Smooth muscle cell of the brain vasculature (primary cell): ENCODE measurements at regions not wholly inside any gene's neighbourhood (a gene's known extent, or its start where the extent isn't known, plus 50 kb on each side); places are given as distances from the start of the nearest gene placed in this dataset.

Experiments used
- DNase-seq: peaks from one replicate; pipeline ENCODE4 v3.0.0-alpha.2; 2012; ENCODE audit warnings: low read depth, low spot score

DNA sequence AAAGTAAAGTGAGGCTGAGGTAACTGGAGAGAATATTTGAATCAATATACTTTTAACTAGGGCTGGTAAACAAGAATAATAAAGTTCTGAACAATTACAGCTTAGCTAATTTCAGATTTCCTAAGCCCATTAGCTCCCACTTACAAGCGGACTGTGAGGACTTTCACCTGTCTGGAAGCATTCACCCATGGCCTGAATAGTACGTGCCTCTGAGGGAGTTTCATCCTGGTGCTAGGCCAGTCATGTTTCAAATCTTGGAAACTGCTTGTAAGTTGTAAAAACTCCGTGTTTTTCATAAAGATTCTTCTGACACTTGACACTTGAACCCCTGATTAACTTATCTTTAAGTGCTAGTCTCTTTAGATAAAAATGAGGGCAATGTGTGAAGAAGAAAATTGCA lies 975.2 kb upstream of the GHITM start:
- no peak for DNase-seq

DNA sequence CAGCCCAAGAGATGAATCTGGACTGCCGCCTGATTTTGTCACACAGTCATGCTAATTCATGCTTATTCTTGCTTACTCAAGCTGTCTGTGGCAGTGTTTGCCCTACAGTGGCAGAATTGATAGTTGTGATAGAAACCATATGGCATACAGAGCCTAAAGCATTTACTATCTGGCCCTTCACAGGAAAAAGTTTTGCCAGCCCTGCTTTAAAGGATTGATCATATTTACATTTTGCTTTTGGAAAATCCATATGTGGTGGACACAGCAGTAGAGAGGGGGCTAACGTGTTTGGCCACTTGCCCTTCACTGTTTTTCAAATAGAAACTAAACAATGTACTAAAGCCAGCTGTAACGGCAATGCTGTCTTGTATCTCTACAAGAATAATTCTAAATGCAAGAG lies 974.0 kb upstream of the GHITM start:
- DNase-seq, result no peak

DNA sequence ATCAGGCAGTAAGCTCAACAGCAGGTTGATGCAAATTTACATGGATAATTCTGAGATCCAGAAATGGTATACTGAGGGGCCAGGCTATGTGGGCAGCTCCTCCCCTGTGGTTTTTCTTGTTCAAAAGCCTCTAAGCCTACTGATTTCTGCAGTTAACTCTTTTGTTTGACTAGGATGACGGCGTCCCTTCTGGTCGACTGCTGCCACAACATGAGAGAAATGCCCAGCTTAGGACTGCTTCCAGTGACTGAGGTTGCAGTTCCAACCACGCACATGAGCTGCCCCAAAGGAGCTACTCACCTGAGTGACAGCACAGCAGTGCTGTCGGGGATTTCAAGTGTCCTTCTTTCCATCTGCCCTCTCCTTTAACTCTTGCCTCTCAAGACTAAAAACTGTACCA lies 973.0 kb upstream of the GHITM start:
- DNase-seq, result no peak

DNA sequence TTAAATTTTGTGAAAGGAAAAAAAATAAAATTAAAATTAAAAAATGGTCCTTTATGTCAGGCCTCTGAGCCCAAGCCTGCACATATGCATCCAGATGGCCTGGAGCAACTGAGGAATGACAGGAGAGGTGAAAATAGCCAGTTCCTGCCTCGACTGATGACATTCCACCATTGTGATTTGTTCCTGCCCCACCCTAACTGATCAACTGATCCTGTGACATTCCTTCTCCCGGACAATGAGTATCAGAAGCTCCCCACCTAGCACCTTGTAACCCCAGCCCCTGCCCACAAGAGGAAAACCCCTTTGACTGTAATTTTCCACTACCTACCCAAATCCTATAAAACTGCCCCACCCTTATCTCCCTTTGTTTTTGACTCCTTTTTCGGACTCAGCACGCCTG lies 972.2 kb upstream of the GHITM start:
- DNase-seq, result no peak

DNA sequence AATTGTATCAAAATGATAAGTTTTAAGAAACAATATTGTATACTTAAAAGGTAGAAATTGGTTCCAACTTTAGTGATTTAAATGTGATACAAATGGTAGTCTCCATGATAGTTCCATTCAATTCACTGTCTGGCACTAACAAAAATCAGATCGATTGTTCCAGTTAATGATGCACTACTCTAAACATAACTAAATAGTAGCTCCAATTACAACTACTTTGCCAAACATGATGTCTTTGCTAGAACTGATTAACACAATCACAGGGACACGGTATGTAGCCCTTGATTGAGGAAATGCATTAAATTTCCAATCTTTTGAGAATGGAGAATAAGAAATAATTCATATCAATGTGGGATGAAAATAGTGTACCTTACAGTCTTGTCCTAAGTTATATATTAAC lies 962.4 kb upstream of the GHITM start:
- no peak for DNase-seq

DNA sequence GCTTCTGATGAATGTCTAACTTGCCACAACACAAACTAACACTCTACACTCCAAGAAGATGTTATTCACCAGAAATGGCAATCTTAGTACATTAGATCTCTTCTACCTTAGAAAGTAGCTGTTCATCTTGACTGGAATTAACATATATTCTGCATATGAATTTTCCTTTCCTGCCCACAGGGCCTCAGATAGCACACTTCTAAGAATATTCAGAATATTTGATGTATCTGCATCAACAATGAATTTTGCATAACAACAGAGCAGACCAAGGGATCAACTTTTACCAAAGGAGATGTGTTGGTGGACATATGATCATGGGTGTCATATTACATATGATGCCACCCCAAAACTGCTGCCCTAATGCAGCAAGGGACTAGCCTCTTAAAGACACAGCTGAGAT lies 960.8 kb upstream of the GHITM start:
- DNase-seq, result no peak

DNA sequence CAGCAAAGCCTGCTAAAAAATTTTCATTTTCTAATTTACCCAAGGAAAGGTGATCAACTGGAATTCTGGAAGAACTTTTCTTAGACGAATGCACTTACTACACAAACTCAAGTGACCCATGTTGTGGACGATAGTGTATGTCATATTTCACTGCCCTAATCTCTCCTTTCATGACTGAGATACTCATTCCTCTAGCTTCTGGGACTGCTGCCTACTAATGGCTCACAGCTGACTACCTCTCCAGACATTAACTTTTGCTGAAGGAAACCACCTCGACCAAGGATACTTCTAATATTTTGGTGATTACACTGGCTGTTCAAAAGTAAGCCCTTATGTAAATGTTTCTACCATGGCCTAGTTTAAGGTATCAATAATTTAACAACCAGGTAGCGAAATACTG lies 959.9 kb upstream of the GHITM start:
- no peak for DNase-seq

DNA sequence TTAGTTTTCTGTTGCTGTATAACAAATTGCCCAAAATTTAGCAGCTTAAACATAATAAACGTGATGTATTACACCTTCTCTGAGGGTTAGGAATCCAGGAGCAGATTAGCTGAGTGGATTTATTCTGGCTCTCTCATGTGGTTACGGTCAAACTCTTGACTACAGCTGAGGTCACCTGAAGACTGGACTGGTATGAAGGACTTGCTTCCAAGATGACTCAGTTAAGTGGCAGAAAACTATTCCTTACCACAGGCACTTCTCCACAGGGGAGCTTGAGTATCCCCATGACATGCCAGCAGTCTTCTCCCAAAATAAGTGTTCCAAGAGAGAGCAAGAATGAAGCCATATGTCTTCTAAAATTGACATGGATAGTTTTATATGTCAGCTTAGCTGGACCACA lies 957.2 kb upstream of the GHITM start:
- no peak for DNase-seq

DNA sequence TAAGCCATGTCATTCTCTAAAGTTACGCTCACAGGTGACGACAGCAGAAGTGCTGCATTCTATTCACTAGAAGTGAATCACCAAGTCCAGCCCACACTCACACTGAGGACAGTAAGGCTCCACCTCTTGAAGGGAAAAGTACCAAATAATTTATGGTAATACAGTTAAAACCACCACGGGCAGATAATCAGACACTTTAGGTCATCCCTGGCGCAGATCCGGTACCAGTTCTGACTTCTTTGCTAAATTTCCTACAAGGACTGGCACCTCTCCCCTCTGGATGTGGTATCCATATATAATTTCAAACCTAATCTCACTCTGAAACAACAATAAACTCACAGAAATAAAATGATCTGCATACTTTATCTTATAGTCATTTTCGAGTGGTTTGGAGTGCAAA lies 954.7 kb upstream of the GHITM start:
- no peak for DNase-seq

DNA sequence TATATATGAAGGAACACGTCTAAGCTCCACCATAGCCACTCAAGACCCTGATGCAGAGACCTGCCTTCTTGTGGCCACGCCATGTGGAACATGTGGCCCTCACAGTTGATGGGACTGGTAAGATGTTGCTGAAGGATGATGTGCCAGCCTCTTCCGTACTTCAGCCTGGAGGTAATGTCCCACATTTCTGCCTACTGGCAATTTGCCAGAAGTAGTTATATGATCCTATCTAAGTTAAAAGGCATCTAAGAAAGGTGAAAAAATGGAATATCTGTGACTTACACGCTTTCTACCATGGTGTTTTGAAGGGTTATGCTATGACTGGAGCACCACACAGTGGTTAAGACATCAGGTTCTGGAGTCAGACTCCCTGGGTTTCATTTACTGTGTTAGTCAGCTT lies 948.7 kb upstream of the GHITM start:
- DNase-seq, result no peak

DNA sequence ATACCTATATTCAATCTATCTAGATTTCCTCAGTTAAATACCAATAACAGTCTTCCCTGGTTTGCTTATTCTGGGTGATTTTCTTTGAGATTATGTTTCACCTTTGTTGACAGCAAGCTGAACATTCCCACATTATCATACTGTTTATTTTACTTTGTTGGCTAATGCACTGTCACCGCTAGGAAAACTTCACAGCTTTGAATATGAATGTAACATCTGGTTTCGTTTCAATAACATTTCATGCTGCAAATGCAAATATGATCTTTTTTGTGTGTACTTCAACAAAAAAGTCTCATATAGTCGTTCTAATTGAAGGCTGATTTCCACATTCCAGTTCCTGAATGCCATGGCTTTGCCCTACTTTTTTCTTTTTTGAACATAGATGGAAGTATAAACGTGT lies 946.3 kb upstream of the GHITM start:
- DNase-seq, result no peak

DNA sequence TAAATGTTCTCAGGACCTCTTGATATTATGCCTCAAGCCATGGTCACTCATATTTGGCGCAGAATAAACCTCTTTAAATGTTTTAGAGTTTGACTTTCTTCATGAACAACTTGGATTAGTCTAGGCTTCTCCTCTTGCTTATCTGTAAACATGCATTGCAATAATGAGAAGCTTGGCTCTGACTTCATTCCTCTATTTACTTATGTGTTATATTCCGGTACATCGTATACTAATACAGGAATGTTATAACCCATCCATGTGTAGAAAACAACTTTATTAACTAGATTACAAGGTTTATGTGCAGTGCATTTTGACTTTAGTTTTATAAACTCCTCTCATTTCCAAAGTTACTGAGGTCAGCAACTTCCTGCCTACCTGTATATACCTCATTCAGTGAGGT lies 944.3 kb upstream of the GHITM start:
- no peak for DNase-seq

DNA sequence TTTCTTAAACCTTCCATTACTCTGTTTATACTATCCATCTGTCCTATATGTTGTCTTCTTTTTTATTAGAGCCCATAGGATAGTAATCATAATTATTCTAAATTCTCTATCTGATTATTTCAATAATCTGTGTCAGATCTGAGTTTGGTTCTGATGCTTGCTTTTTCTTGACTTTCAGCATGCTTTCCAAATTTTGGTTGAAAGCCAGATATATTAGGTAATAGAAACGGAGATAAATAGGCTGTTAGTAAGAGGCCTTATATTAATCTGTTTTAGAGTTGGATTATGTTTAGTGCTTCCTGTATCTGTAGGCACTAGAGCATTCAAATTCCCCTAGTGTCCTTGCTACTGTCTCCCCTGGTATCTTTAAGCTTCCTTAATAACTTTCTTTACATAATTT lies 939.9 kb upstream of the GHITM start:
- DNase-seq, result no peak

DNA sequence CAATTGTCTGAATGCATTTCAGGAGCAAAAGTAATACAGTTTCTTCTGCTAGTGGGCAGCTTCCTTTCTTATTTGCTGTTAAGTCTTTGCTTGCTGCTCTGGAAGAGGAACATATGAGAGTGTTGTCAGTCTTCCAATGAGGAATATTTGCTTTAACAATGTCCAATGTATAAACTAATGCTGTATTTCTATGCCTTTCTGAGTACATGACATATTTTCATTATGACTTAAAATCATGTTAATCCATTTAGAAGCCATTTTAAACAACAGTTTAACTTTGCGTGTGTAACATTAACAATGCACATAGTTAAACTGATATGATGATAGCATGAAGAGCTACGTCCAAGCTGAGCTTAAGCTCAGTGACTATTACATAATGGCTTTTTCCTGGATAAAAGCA lies 933.4 kb upstream of the GHITM start:
- no peak for DNase-seq

DNA sequence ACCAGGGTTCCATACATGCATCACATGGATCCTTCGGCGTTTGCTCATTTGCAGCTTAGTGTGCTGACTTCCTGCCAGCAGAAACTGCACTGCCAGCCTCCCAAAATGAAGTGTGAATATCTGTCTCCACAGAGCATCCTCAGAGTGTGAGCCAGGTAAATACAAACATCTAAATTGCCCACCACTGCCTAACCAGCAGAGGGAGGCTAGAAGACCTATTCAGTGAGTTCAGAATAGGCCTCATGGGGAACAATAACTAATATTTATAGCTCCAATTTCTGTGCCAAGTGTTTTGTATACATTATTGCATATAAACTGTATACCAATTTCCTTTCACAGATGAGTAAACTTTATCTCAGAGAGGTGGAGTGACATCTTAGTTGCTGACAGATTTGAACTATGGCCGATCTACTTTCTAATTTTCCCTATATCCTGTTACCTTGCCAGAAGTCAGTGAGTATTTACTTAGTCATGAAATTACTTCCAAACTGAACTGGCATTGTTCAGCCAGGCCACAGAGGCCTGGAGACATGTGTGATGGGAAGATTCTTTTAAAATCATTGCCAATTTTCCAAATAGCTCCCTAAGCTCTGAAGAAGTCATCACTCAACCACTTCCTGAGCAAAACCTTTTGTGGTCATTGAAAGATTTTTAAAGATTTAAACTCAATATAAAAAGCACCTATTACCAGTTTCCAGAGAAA lies 926.5 kb upstream of the GHITM start:
- no peak for DNase-seq

DNA sequence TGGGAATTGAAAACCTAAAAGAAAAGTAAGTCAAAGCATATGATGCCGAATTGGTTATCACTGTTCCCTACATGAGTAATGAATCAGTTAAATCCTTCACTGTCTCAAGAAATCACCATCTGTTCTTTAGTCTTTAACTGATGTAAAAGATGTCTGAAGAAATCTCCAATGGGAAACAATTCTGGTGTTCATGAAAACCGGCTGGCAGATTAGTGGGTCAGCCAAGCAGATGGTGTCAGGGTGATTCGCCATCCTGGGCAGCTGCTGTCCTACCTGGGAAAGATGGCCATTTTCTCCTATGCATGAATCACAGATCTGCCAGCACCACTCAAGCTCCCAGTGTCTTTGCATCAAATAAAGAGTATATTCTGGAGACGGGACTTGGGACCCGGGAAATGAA lies 925.2 kb upstream of the GHITM start:
- no peak for DNase-seq

DNA sequence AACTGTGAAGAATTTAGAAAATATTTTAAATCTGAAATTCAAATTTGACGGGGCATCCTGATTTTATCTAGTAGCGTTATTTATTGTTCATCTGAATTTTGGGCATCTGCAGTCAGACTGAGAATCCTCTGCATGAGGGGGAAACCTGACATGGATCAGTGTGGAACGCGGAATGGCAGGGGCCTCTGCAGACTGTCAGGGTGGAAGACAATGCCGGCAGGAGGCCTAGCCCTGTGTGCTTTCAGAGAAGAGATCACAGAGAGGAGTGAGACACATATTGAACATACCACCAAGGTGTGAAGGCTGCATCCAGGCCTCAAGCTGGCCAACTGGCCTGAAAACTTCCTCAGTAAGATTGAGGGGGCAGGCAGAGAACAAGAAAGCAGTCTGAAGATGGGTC lies 921.1 kb upstream of the GHITM start:
- no peak for DNase-seq

DNA sequence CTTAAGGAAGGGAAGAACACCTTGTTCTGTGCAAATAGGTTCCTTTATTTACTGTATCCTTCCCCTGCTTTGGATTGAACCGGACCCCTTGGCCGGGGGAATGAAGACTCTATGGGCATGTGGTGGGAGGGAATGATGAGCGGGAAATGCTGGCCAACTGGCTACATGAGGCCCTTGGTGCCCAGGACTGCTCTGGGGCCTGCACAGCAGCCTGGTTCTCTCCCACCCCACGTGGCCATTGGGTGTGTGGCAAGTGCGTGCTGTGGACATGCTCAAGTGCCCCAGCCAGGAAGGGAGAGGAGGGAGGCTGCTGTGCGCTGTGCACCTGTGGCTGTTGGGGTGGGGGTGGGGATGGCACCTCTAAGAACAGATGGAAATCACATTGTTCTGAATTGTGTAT lies 917.0 kb upstream of the GHITM start:
- no peak for DNase-seq

DNA sequence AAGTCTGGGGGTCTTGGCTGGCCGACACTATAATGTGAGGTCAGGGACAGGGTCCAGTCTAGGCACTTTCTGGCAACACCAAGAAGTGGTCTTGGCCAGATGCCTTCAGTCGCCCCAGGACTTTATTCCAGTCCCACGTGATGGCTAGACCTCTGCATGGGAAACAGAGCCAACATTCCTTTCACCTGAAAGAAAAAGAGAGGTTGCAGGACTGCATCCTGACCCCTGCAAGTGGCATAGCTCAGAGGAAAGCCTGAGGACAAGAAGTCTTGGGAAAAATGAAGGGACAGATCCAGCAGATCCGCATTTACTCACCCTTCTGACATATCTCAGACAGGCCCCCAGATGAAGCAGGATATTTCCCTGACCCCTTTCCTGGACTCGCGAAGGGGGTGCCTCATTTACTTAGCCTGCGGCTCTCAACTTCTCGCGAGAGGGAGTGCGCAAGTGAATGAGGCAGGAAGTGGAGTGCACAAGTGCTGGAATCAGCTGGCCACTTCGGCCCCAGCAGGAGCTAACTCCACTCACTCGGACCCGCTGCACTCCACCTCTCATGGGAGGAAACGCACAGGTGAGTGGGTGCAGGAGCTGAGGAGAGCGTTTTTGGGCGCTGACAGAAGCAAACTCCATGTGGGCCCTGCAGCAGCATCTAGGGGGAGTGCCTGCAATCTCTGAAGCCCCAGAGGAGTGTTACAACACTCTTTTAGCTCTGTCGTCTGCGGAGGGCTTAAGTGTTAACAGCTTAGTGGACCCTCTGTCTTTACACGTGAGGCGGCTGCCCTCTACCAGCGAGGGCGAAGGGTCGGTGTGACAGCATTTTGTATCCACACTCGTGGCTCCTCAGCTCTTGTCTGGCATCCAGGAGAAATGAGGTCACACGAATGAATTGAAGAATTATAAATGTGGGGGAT lies 916.2 kb upstream of the GHITM start:
- no peak for DNase-seq

DNA sequence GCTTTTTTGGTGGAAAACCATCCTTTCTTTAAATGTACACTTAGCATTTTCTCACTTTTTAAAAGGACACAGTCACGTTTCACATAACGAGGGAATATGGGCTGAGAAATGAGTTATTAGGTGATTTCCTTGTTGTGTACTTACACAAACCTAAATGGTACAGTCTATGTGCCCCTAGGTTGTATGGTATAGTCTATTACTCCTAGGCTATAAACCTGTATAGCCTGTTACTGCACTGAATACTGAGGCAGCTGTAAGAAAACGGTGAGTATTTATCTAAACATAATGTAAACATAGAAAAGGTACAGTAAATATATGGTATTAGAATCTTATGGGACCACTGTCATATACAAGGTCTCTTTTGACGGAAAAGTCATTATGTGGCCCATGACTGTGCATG lies 913.5 kb upstream of the GHITM start:
- no peak for DNase-seq

DNA sequence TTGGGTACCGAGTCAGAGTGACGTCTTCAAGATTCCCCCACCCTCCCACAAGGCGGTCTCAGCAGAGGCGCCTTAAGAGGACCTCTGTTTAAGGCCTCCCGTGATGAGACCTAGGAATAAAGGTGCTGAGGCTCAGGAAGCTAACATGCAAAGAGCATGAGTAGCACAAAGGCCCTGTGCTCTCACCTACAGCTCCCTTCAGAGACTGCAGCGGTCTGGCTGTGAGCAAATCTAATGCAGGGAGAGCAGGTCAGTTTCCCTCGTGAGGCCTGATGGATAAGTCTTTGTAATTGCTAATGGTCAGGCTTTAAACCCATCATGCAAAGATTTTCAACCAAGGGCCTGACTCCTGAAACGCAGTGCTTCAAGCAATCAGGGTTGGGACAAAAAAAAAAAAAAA lies 909.3 kb upstream of the GHITM start:
- no peak for DNase-seq

DNA sequence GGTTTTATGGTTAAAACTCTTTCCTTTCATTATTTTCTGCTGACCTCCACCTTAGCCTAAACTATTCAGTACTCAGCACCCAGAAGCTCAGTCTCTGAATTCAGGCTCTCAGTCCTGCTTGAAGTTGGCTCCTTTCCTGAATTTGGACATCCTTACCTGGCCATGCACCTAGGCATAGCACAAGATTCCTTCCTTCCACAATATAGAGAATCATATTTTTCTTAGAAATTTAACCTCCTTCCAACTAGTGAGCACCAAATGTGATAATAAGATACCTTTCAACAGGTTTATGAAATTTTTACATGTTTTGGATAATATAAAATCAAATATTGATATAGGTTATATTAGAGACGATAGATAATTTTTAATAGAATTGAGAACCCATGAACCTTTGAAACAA lies 905.6 kb upstream of the GHITM start:
- DNase-seq, result no peak

DNA sequence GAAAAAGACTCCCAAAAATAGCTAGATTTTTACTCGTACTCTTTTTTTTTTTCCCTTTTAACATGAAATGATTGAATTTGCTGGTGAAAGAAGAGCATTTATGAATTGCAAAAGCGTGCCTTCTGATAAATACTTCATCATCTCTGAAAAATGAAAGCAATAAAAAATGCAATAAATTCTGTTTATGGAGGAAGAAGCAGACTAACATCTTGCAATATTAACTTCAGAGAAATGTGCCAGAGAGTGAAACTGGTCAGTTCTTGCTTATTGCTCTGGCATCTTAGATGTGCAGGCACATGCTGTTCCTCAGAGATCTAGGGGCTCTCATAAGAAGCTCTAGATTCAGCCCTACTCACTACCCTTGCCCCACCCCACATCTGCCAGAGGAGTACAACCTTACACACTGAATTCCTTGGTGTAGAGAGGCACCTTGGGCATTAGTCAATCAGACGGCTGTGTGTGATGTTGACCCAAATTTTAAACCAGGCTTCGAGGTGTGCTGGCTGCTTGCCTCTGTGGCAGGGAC lies 891.1 kb upstream of the GHITM start:
- DNase-seq, result no peak
